Endothelial cell of umbilical vein (primary cell): ENCODE measurements at regions not wholly inside any gene's neighbourhood (a gene's known extent, or its start where the extent isn't known, plus 50 kb on each side); places are given as distances from the start of the nearest gene placed in this dataset.

Experiments used
- BruUV-seq: library from RNA; stranded (reverse); fragments of 400-500 nt; replicated peaks from 2 replicates; lab custom pipeline; 2021; lab: Mats Ljungman, UMichigan
- CTCF ChIA-PET: fragments of 300-600, 350-600 bp; sonication (Branson Sonifier 250); formaldehyde crosslinking; loops from one replicate; lab custom pipeline; 2021; ENCODE audit warnings: antibody characterized with exemption, inconsistent platforms; lab: Charles Lee
- POLR2A ChIA-PET: fragments of 300-600, 350-600 bp; sonication (Branson Sonifier 250); formaldehyde crosslinking; loops from one replicate; lab custom pipeline; 2021; ENCODE audit warnings: antibody characterized with exemption, inconsistent platforms; lab: Charles Lee
- DNase-seq: peaks from one replicate; pipeline ENCODE4 v3.0.0-alpha.2; 2011; ENCODE audit warnings: low read depth, low spot score
- FAIRE-seq: peaks from 2 replicates; lab custom pipeline; 2011; peaks lifted over from hg19 to GRCh38; lab: Jason Lieb, UNC
- H2AFZ ChIP-seq: 2 replicates; pipeline ENCODE4 v1.6.0; 2012; ENCODE audit warnings: low read depth, low read length, control low read depth, inconsistent platforms
- H3K27ac ChIP-seq: 2 replicates; pipeline ENCODE4 v1.5.1; 2011; ENCODE audit warnings: low read depth, mild to moderate bottlenecking, control low read depth, low read length, moderate library complexity; ENCODE audit not compliant: insufficient read depth
- H3K27me3 ChIP-seq, 2 experiments: 2 replicates each; pipeline versions ENCODE4 v1.6.0 to v1.6.1; 2011; ENCODE audit warnings: low read length in 2 of 2, mixed read lengths in 1 of 2; ENCODE audit not compliant: control insufficient read depth in 2 of 2, insufficient read depth in 2 of 2
- H3K36me3 ChIP-seq, 2 experiments: 2 replicates in 1 of 2; 3 replicates in 1 of 2; pipeline ENCODE4 v1.5.1; 2011; ENCODE audit warnings: low read length in 2 of 2, mild to moderate bottlenecking in 1 of 2, moderate library complexity in 1 of 2; ENCODE audit not compliant: control insufficient read depth in 2 of 2, insufficient read depth in 2 of 2; ENCODE audit errors: extremely low read depth in 1 of 2
- H3K4me1 ChIP-seq: 3 replicates; pipeline ENCODE4 v1.5.1; 2011; ENCODE audit warnings: mild to moderate bottlenecking, low read length; ENCODE audit not compliant: control insufficient read depth, insufficient read depth; ENCODE audit errors: extremely low read depth
- H3K4me2 ChIP-seq: 2 replicates; pipeline ENCODE4 v1.6.1; 2011; ENCODE audit warnings: low read length, control low read depth, mixed read lengths; ENCODE audit not compliant: insufficient read depth
- H3K4me3 ChIP-seq, 3 experiments: fragments of 200-600 bp in 1 of 3; sonication (generic), shearing (Covaris generic) in 1 of 3; replicated peaks in 1 of 3; 2 replicates each; pipeline ENCODE4 v1.5.1; 2011 to 2016; ENCODE audit warnings: control low read depth in 3 of 3, low read length in 3 of 3, mild to moderate bottlenecking in 2 of 3, inconsistent platforms in 1 of 3, low read depth in 1 of 3, moderate library complexity in 1 of 3; ENCODE audit not compliant: insufficient read depth in 1 of 3
- H3K79me2 ChIP-seq: 2 replicates; pipeline ENCODE4 v1.6.0; 2012; ENCODE audit warnings: low read length, inconsistent platforms; ENCODE audit not compliant: control insufficient read depth, insufficient read depth
- H3K9ac ChIP-seq: replicated peaks from 2 replicates; pipeline ENCODE3; 2011; ENCODE audit warnings: low read length, control low read depth; ENCODE audit not compliant: insufficient read depth; ENCODE audit errors: extremely low read depth
- H3K9me1 ChIP-seq: replicated peaks from 3 replicates; pipeline ENCODE4 v1.6.0; 2011; ENCODE audit warnings: mild to moderate bottlenecking, low read length; ENCODE audit not compliant: control insufficient read depth, insufficient read depth; ENCODE audit errors: extremely low read depth
- H3K9me3 ChIP-seq: replicated peaks from 2 replicates; pipeline ENCODE4 v1.5.1; 2012; ENCODE audit warnings: low read length, inconsistent platforms; ENCODE audit not compliant: control insufficient read depth, insufficient read depth
- H4K20me1 ChIP-seq: replicated peaks from 2 replicates; pipeline ENCODE3; 2011; ENCODE audit warnings: mild to moderate bottlenecking, low read length; ENCODE audit not compliant: control insufficient read depth, insufficient read depth; ENCODE audit errors: extremely low read depth
- CTCF ChIP-seq, 2 donors: IDR thresholded peaks; 1 replicate in 1 of 2; 2 replicates in 1 of 2; pipeline ENCODE4 v1.5.1; 2011; ENCODE audit warnings: low read length in 2 of 2, mild to moderate bottlenecking in 2 of 2, moderate library complexity in 2 of 2, control low read depth in 1 of 2, inconsistent platforms in 1 of 2, low read depth in 1 of 2; ENCODE audit not compliant: insufficient read depth in 1 of 2; ENCODE audit errors: extremely low read depth in 1 of 2
- EZH2 ChIP-seq: IDR thresholded peaks from 2 replicates; pipeline ENCODE4 v1.6.1; 2012; ENCODE audit warnings: borderline replicate concordance, low read depth, mild to moderate bottlenecking, moderate library complexity, low read length, inconsistent platforms; ENCODE audit not compliant: severe bottlenecking
- GATA2 ChIP-seq: IDR thresholded peaks from 2 replicates; pipeline ENCODE4 v1.7.0; 2011; ENCODE audit warnings: low read depth, mild to moderate bottlenecking, moderate library complexity, mixed read lengths, low read length; ENCODE audit not compliant: insufficient read length, insufficient read depth
- JUN ChIP-seq: IDR thresholded peaks from 2 replicates; pipeline ENCODE4 v1.6.1; 2011; ENCODE audit warnings: borderline replicate concordance, low read depth; ENCODE audit not compliant: insufficient read length, insufficient read depth
- MAX ChIP-seq: IDR thresholded peaks from 2 replicates; pipeline ENCODE4 v1.6.1; 2011; ENCODE audit not compliant: insufficient read depth, insufficient read length
- MYC ChIP-seq: IDR thresholded peaks from one replicate; pipeline ENCODE4 v1.6.1; 2011; ENCODE audit warnings: mild to moderate bottlenecking, low read depth, low read length
- POLR2A ChIP-seq: IDR thresholded peaks from 2 replicates; pipeline ENCODE4 v1.6.1; 2012; ENCODE audit warnings: low read depth, mild to moderate bottlenecking, control low read depth, low read length
- POLR2AphosphoS5 ChIP-seq: IDR thresholded peaks from 2 replicates; pipeline ENCODE4 v1.6.1; 2012; ENCODE audit warnings: low read depth, mild to moderate bottlenecking, control low read depth, low read length, moderate library complexity; ENCODE audit not compliant: insufficient read depth
- dilution Hi-C: fragments of 300-500 bp; cut with MboI; formaldehyde crosslinking; loops from one replicate; pipeline ENCODE4 v1.15.0; 2019; ENCODE audit warnings: low sequenced_read_pairs; ENCODE audit not compliant: extremely low pct_ligation_motif_present
- intact Hi-C: fragments of 100-400 bp; cut with micrococcal nuclease; formaldehyde crosslinking; loops from one replicate; pipeline ENCODE4 v1.10.0; 2022

- no TSS peak for BruUV-seq
- no peaks in the 10 kb centered on the region for H3K9me3 ChIP-seq
- FAIRE-seq = no peak
- H3K4me2 ChIP-seq = no peak overlapping the region
- H3K9me1 ChIP-seq = no peaks in the 10 kb centered on the region
- no peaks in the 10 kb centered on the region for H3K36me3 ChIP-seq
- dilution Hi-C loops (no loop called here), intact Hi-C loops (no loop called here)
- ChIA-PET POLR2A (no interaction called here), CTCF (no interaction called here)
- no peaks in the 10 kb centered on the region for H3K4me1 ChIP-seq
- no peaks in the 10 kb centered on the region for H3K79me2 ChIP-seq
- peaks cover 3 to 4% of the 10 kb centered on the region in 2 experiments for H3K27me3 ChIP-seq
- H2AFZ ChIP-seq = no peak overlapping the region
- no peaks in the 10 kb centered on the region for H4K20me1 ChIP-seq
- H3K4me3 ChIP-seq = no peak overlapping the region
- H3K9ac ChIP-seq = no peak overlapping the region
- no peak for TF ChIP-seq EZH2
- no peak for TF ChIP-seq GATA2
- TF ChIP-seq MAX = no peak
- no peak for DNase-seq
- no peak overlapping the region for H3K27ac ChIP-seq
These were observed 271.0 kb downstream of the SKAP2 start for GRCh38 chr7:26593393-26593792.

GRCh38 chr7:26593896-26594295 is 270.5 kb downstream of the SKAP2 start:
- intact Hi-C loops (no loop called here), dilution Hi-C loops (no loop called here)
- H3K9ac ChIP-seq = no peak overlapping the region
- no peaks in the 10 kb centered on the region for H3K9me3 ChIP-seq
- H3K27ac ChIP-seq = no peak overlapping the region
- BruUV-seq = no TSS peak
- no peaks in the 10 kb centered on the region for H3K4me1 ChIP-seq
- H3K9me1 ChIP-seq = no peaks in the 10 kb centered on the region
- no peaks in the 10 kb centered on the region for H4K20me1 ChIP-seq
- CTCF ChIA-PET = no interaction called here
- no peak overlapping the region for H3K4me2 ChIP-seq
- POLR2A ChIA-PET = no interaction called here
- no peak overlapping the region for H2AFZ ChIP-seq
- no peak for DNase-seq
- no peak overlapping the region for H3K4me3 ChIP-seq
- peaks cover 4 to 5% of the 10 kb centered on the region in 2 experiments for H3K27me3 ChIP-seq
- FAIRE-seq = no peak
- H3K79me2 ChIP-seq = no peaks in the 10 kb centered on the region
- H3K36me3 ChIP-seq = no peaks in the 10 kb centered on the region
- TF ChIP-seq JUN = no peak
- no peak for TF ChIP-seq MYC
- no peak for TF ChIP-seq EZH2
- TF ChIP-seq POLR2A = no peak
- TF ChIP-seq CTCF (IDR thresholded peaks at IDR 0.05; ENCODE audit: extremely low read depth in 1 of 2, insufficient read depth in 1 of 2, low read depth in 1 of 2, low read length in 2 of 2) = no peak
- TF ChIP-seq MAX = no peak
- TF ChIP-seq GATA2 = no peak
- no peak for TF ChIP-seq POLR2AphosphoS5
